ENCODE measurements at regions not wholly inside any gene's neighbourhood (a gene's known extent, or its start where the extent isn't known, plus 50 kb on each side); places are given as distances from the start of the nearest gene placed in this dataset.

- TF ChIP-seq CTCF (conservative IDR thresholded peaks at IDR 0.05; ENCODE audit: low read length), result no peak
- no peak for DNase-seq (ENCODE audit: low read depth)
- no peak overlapping the region for H3K4me3 ChIP-seq (ENCODE audit: low read length)
Observed at GRCh38 chr3:25872200-25872877, 82.4 kb downstream of the OXSM start.

GRCh38 chr3:25883492-25883891, 93.6 kb downstream of the OXSM start:
- no peak overlapping the region for H3K4me3 ChIP-seq (ENCODE audit: low read length)
- no peak for DNase-seq (ENCODE audit: low read depth)
- no peak for TF ChIP-seq CTCF (conservative IDR thresholded peaks at IDR 0.05; ENCODE audit: low read length)

- no peak overlapping the region for H3K4me3 ChIP-seq (ENCODE audit: low read length)
- no peak for DNase-seq (ENCODE audit: low read depth)
- TF ChIP-seq CTCF (conservative IDR thresholded peaks at IDR 0.05; ENCODE audit: low read length), result no peak
Observed at GRCh38 chr3:25884981-25885380, 95.1 kb downstream of the OXSM start.

- no peak for DNase-seq (ENCODE audit: low read depth)
- no peak for TF ChIP-seq CTCF (conservative IDR thresholded peaks at IDR 0.05; ENCODE audit: low read length)
- H3K4me3 ChIP-seq (ENCODE audit: low read length), result no peak overlapping the region
Observed at GRCh38 chr3:25885544-25885943, 95.7 kb downstream of the OXSM start.

- no peak overlapping the region for H3K4me3 ChIP-seq (ENCODE audit: low read length)
- TF ChIP-seq CTCF (conservative IDR thresholded peaks at IDR 0.05; ENCODE audit: low read length), result no peak
- no peak for DNase-seq (ENCODE audit: low read depth)
Observed at GRCh38 chr3:25887907-25888306, 98.0 kb downstream of the OXSM start.

- no peak for TF ChIP-seq CTCF (conservative IDR thresholded peaks at IDR 0.05; ENCODE audit: low read length)
- no peak for DNase-seq (ENCODE audit: low read depth)
- no peak overlapping the region for H3K4me3 ChIP-seq (ENCODE audit: low read length)
Observed at GRCh38 chr3:25888892-25889524, 99.1 kb downstream of the OXSM start.

- DNase-seq (ENCODE audit: low read depth), result no peak
Observed at GRCh38 chr3:25889525-25889917, 99.6 kb downstream of the OXSM start.

More at GRCh38 chr3:25889525-25889917, 99.6 kb downstream of the OXSM start:
- no peak overlapping the region for H3K4me3 ChIP-seq (ENCODE audit: low read length)
- no peak for TF ChIP-seq CTCF (conservative IDR thresholded peaks at IDR 0.05; ENCODE audit: low read length)
